Fibroblast of lung (primary cell): ENCODE measurements at regions not wholly inside any gene's neighbourhood (a gene's known extent, or its start where the extent isn't known, plus 50 kb on each side); places are given as distances from the start of the nearest gene placed in this dataset.
"Not testable (repeated sequence)": the region's sequence is repeated elsewhere in the genome, so short reads cannot be mapped to it uniquely, and the experiment has no call there.

Experiments used
- DNase-seq, 2 donors: peaks; one replicate each; pipeline versions ENCODE4 v3.0.0 to v3.0.0-alpha.2; 2010; ENCODE audit warnings: low read depth in 2 of 2
- H2AFZ ChIP-seq: 2 replicates; pipeline ENCODE4 v1.5.1; 2012; ENCODE audit warnings: low read length, control low read depth, inconsistent platforms
- H3K27ac ChIP-seq: 2 replicates; pipeline ENCODE4 v1.5.1; 2011; ENCODE audit warnings: low read length, control low read depth; ENCODE audit not compliant: insufficient read depth
- H3K27me3 ChIP-seq: 2 replicates; pipeline ENCODE4 v1.5.1; 2011; ENCODE audit warnings: mild to moderate bottlenecking, low read length; ENCODE audit not compliant: control insufficient read depth, insufficient read depth
- H3K36me3 ChIP-seq: 2 replicates; pipeline ENCODE4 v1.5.1; 2011; ENCODE audit warnings: low read length; ENCODE audit not compliant: control insufficient read depth, insufficient read depth
- H3K4me1 ChIP-seq: 2 replicates; pipeline ENCODE4 v1.5.1; 2011; ENCODE audit warnings: low read length; ENCODE audit not compliant: control insufficient read depth, insufficient read depth; ENCODE audit errors: extremely low read depth
- H3K4me2 ChIP-seq: 2 replicates; pipeline ENCODE4 v1.5.1; 2011; ENCODE audit warnings: low read length, control low read depth; ENCODE audit not compliant: insufficient read depth; ENCODE audit errors: extremely low read depth
- H3K4me3 ChIP-seq, 4 experiments: fragments of 200-600 bp in 1 of 4; sonication (generic) in 1 of 4; replicated peaks in 1 of 4; 2 replicates each; pipeline ENCODE4 v1.5.1; 2011 to 2016; ENCODE audit warnings: low read length in 4 of 4, low read depth in 3 of 4, mild to moderate bottlenecking in 3 of 4, control low read depth in 2 of 4, inconsistent platforms in 1 of 4, mixed read lengths in 1 of 4; ENCODE audit not compliant: insufficient read depth in 1 of 4; ENCODE audit errors: control extremely low read depth in 1 of 4
- H3K79me2 ChIP-seq: 2 replicates; pipeline ENCODE4 v1.5.1; 2012; ENCODE audit warnings: mild to moderate bottlenecking, low read length, inconsistent platforms; ENCODE audit not compliant: control insufficient read depth, insufficient read depth
- H3K9ac ChIP-seq: 2 replicates; pipeline ENCODE4 v1.5.1; 2011; ENCODE audit warnings: mild to moderate bottlenecking, low read length, control low read depth; ENCODE audit not compliant: insufficient read depth
- H3K9me3 ChIP-seq: 2 replicates; pipeline ENCODE4 v1.5.1; 2012; ENCODE audit warnings: low read depth, low read length; ENCODE audit not compliant: control insufficient read depth, insufficient read depth
- H4K20me1 ChIP-seq: 2 replicates; pipeline ENCODE4 v1.5.1; 2011; ENCODE audit warnings: low read length; ENCODE audit not compliant: control insufficient read depth, insufficient read depth; ENCODE audit errors: extremely low read depth
- EZH2 ChIP-seq: IDR thresholded peaks from 2 replicates; pipeline ENCODE4 v1.5.1; 2012; ENCODE audit warnings: low read length, control low read depth, mild to moderate bottlenecking; ENCODE audit errors: missing control alignments
- TF ChIP-seq, protein P1 (sequence below), 2 donors: IDR thresholded peaks in 1 of 2; conservative IDR thresholded peaks in 1 of 2; 1 replicate in 1 of 2; 2 replicates in 1 of 2; pipeline ENCODE4 v1.5.1; 2011 to 2012; ENCODE audit warnings: low read length in 2 of 2, control low read depth in 1 of 2, inconsistent platforms in 1 of 2, low read depth in 1 of 2, mild to moderate bottlenecking in 1 of 2

DNA sequence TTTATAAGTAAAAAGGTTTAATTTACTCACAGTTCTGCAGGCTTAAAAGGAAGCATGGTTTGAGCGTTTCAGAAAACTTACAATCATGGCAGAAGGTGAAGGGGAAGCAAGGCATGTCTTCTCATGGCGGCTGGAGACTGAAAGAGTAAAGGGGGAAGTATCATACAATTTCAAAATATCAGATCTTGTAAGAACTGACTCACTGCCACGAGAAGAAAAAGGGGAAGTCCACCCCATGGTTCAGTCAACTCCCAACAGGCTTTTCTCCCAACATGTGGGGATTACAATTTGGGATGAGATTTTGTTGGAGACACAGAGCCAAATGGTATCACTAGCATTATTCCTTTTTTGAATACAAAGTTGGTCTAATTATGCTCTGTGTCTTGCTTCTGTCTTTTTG lies 627.9 kb upstream of the ST8SIA4 start:
- TF ChIP-seq EZH2: no peak
- TF ChIP-seq, protein P1, sequence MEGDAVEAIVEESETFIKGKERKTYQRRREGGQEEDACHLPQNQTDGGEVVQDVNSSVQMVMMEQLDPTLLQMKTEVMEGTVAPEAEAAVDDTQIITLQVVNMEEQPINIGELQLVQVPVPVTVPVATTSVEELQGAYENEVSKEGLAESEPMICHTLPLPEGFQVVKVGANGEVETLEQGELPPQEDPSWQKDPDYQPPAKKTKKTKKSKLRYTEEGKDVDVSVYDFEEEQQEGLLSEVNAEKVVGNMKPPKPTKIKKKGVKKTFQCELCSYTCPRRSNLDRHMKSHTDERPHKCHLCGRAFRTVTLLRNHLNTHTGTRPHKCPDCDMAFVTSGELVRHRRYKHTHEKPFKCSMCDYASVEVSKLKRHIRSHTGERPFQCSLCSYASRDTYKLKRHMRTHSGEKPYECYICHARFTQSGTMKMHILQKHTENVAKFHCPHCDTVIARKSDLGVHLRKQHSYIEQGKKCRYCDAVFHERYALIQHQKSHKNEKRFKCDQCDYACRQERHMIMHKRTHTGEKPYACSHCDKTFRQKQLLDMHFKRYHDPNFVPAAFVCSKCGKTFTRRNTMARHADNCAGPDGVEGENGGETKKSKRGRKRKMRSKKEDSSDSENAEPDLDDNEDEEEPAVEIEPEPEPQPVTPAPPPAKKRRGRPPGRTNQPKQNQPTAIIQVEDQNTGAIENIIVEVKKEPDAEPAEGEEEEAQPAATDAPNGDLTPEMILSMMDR (conservative IDR thresholded peaks at IDR 0.05 in 1 of 2, IDR thresholded peaks at IDR 0.05 in 1 of 2; ENCODE audit: low read depth in 1 of 2, low read length in 2 of 2): no peak
- Histone ChIP-seq H3K4me3 (no peak overlapping the region), H3K9ac (no peak overlapping the region), H3K4me1 (no peaks in the 10 kb centered on the region), H3K27me3 (no peaks in the 10 kb centered on the region), H3K79me2 (no peaks in the 10 kb centered on the region), H4K20me1 (no peaks in the 10 kb centered on the region), H3K36me3 (no peaks in the 10 kb centered on the region), H3K4me2 (no peak overlapping the region), H3K27ac (no peak overlapping the region), H3K9me3 (no peaks in the 10 kb centered on the region), H2AFZ (no peak overlapping the region)
- no peak for DNase-seq

DNA sequence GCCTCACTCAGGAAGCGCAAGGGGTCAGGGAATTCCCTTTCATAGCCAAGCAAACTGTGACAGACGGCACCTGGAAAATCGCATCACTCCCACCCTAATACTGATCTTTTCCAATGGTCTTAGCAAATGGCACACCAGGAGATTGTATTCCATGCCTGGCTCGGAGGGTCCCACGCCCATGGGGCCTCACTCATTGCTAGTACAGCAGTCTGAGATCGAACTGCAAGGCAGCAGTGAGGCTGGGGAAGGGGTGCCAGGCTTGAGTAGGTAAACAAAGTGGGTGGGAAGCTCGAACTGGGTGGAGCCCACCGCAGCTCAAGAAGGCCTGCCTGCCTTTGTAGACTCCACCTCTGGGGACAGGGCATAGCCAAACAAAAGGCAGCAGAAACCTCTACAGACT lies 626.0 kb upstream of the ST8SIA4 start:
- not testable (repeated sequence) for H2AFZ ChIP-seq, H3K4me1 ChIP-seq, H3K27me3 ChIP-seq, H3K27ac ChIP-seq, DNase-seq, H3K79me2 ChIP-seq, H3K4me2 ChIP-seq, H4K20me1 ChIP-seq, H3K36me3 ChIP-seq, H3K9ac ChIP-seq, H3K9me3 ChIP-seq, H3K4me3 ChIP-seq

GRCh38 chr5:101520417-101520816 lies 617.3 kb upstream of the ST8SIA4 start:
- no peak overlapping the region for H2AFZ ChIP-seq
- no peak overlapping the region for H3K4me3 ChIP-seq
- no peaks in the 10 kb centered on the region for H3K79me2 ChIP-seq
- H3K27ac ChIP-seq: no peak overlapping the region
- H3K4me1 ChIP-seq: no peaks in the 10 kb centered on the region
- no peak overlapping the region for H3K4me2 ChIP-seq
- H3K9me3 ChIP-seq: no peaks in the 10 kb centered on the region
- TF ChIP-seq EZH2: no peak
- TF ChIP-seq, protein P1 (conservative IDR thresholded peaks at IDR 0.05 in 1 of 2, IDR thresholded peaks at IDR 0.05 in 1 of 2; ENCODE audit: low read depth in 1 of 2, low read length in 2 of 2): no peak
- H3K27me3 ChIP-seq: no peaks in the 10 kb centered on the region
- H3K36me3 ChIP-seq: no peaks in the 10 kb centered on the region
- no peak overlapping the region for H3K9ac ChIP-seq
- DNase-seq: no peak
- H4K20me1 ChIP-seq: no peaks in the 10 kb centered on the region

DNA sequence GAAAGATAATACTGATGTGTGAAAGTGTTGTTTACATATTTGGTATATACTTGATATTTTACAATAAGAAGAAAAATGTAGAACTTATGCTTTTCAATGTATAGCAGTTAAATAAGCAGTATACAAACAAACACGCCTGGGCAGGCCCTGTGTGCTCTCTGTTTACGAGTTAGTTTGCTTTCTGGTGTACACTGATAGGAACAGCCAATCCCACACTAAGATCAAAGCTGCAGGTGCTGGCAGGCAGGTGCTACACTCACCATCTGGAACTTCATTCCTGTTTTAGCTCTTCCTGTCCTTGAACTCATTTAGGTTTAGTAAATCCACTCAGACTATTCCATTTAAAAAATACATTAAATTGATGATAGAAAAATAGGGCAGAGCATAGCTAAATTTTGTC lies 614.7 kb upstream of the ST8SIA4 start:
- Histone ChIP-seq H3K36me3 (no peaks in the 10 kb centered on the region), H4K20me1 (no peaks in the 10 kb centered on the region), H3K27ac (no peak overlapping the region), H3K9ac (no peak overlapping the region), H3K4me2 (no peak overlapping the region), H3K4me1 (no peaks in the 10 kb centered on the region), H3K9me3 (no peaks in the 10 kb centered on the region), H3K79me2 (no peaks in the 10 kb centered on the region), H3K27me3 (no peaks in the 10 kb centered on the region), H2AFZ (no peak overlapping the region), H3K4me3 (no peak overlapping the region)
- TF ChIP-seq, protein P1 (conservative IDR thresholded peaks at IDR 0.05 in 1 of 2, IDR thresholded peaks at IDR 0.05 in 1 of 2; ENCODE audit: low read depth in 1 of 2, low read length in 2 of 2): no peak
- TF ChIP-seq EZH2: no peak
- DNase-seq: no peak
